ENCODE measurements at regions not wholly inside any gene's neighbourhood (a gene's known extent, or its start where the extent isn't known, plus 50 kb on each side); places are given as distances from the start of the nearest gene placed in this dataset.

GRCh38 chr2:217116610-217117009 lies 256.7 kb upstream of the TNP1 start:
- no peak for DNase-seq (ENCODE audit: low spot score)

- DNase-seq (ENCODE audit: low spot score): no peak
These were observed 254.3 kb upstream of the TNP1 start for GRCh38 chr2:217114117-217114516.

GRCh38 chr2:217113491-217113890 lies 253.6 kb upstream of the TNP1 start:
- no peak for DNase-seq (ENCODE audit: low spot score)

- no peak for DNase-seq (ENCODE audit: low spot score)
These were observed 250.7 kb upstream of the TNP1 start for GRCh38 chr2:217110550-217110949.

- DNase-seq (ENCODE audit: low spot score): no peak
These were observed 248.7 kb upstream of the TNP1 start for GRCh38 chr2:217108575-217109027.

GRCh38 chr2:217108086-217108485 lies 248.2 kb upstream of the TNP1 start:
- DNase-seq (ENCODE audit: low spot score): no peak

GRCh38 chr2:217107480-217107879 lies 247.6 kb upstream of the TNP1 start:
- no peak for DNase-seq (ENCODE audit: low spot score)

- DNase-seq (ENCODE audit: low spot score): no peak
These were observed 246.8 kb upstream of the TNP1 start for GRCh38 chr2:217106650-217107014.

- DNase-seq (ENCODE audit: low spot score): peak; percentile 55
These were observed 246.1 kb upstream of the TNP1 start for GRCh38 chr2:217105733-217106649.

- DNase-seq (ENCODE audit: low spot score): no peak
These were observed 244.1 kb upstream of the TNP1 start for GRCh38 chr2:217103752-217104545.

GRCh38 chr2:217102956-217103355 lies 243.1 kb upstream of the TNP1 start:
- no peak for DNase-seq (ENCODE audit: low spot score)

GRCh38 chr2:217101972-217102371 lies 242.1 kb upstream of the TNP1 start:
- DNase-seq (ENCODE audit: low spot score): no peak

GRCh38 chr2:217099561-217099960 lies 239.7 kb upstream of the TNP1 start:
- DNase-seq (ENCODE audit: low spot score): no peak

GRCh38 chr2:217098435-217098834 lies 238.6 kb upstream of the TNP1 start:
- DNase-seq (ENCODE audit: low spot score): no peak

- DNase-seq (ENCODE audit: low spot score): no peak
These were observed 237.5 kb upstream of the TNP1 start for GRCh38 chr2:217097346-217097745.

- DNase-seq (ENCODE audit: low spot score): no peak
These were observed 236.8 kb upstream of the TNP1 start for GRCh38 chr2:217096474-217097225.

GRCh38 chr2:217095511-217096205 lies 235.8 kb upstream of the TNP1 start:
- no peak for DNase-seq (ENCODE audit: low spot score)

GRCh38 chr2:217092710-217093379 lies 233.0 kb upstream of the TNP1 start:
- DNase-seq (ENCODE audit: low spot score): no peak

GRCh38 chr2:217091531-217091930 lies 231.7 kb upstream of the TNP1 start:
- DNase-seq (ENCODE audit: low spot score): no peak

- no peak for DNase-seq (ENCODE audit: low spot score)
These were observed 231.0 kb upstream of the TNP1 start for GRCh38 chr2:217090884-217091283.

- no peak for DNase-seq (ENCODE audit: low spot score)
These were observed 230.2 kb upstream of the TNP1 start for GRCh38 chr2:217090024-217090473.
